HEK293 (cell line): ENCODE measurements at regions not wholly inside any gene's neighbourhood (a gene's known extent, or its start where the extent isn't known, plus 50 kb on each side); places are given as distances from the start of the nearest gene placed in this dataset.

Experiments used
- BCL11B ChIP-seq: fragments of 450-650 bp; formaldehyde crosslinking; IDR thresholded peaks from 2 replicates; pipeline ENCODE4 v1.5.1; 2016; ENCODE audit warnings: low read depth, missing biosample characterization, missing genetic modification characterization
- FEZF1 ChIP-seq: fragments of 450-650 bp; formaldehyde crosslinking; IDR thresholded peaks from 2 replicates; pipeline ENCODE4 v1.5.1; 2016; ENCODE audit warnings: missing biosample characterization, missing genetic modification characterization
- GLIS1 ChIP-seq: fragments of 450-650 bp; formaldehyde crosslinking; IDR thresholded peaks from 2 replicates; pipeline ENCODE4 v1.5.1; 2016; ENCODE audit warnings: missing biosample characterization, missing genetic modification characterization
- KLF9 ChIP-seq: fragments of 450-650 bp; formaldehyde crosslinking; IDR thresholded peaks from 2 replicates; pipeline ENCODE4 v1.5.1; 2016; ENCODE audit warnings: missing biosample characterization, missing genetic modification characterization, low read depth
- WT1 ChIP-seq: fragments of 450-650 bp; formaldehyde crosslinking; IDR thresholded peaks from 2 replicates; pipeline ENCODE4 v1.5.1; 2016; ENCODE audit warnings: missing biosample characterization, missing genetic modification characterization
- ZBTB17 ChIP-seq: fragments of 450-650 bp; formaldehyde crosslinking; IDR thresholded peaks from 2 replicates; pipeline ENCODE4 v1.5.1; 2016; ENCODE audit warnings: missing biosample characterization, missing genetic modification characterization
- ZBTB20 ChIP-seq: fragments of 450-650 bp; formaldehyde crosslinking; IDR thresholded peaks from 2 replicates; pipeline ENCODE4 v1.5.1; 2016; ENCODE audit warnings: missing biosample characterization, missing genetic modification characterization
- ZNF146 ChIP-seq: fragments of 450-650 bp; formaldehyde crosslinking; IDR thresholded peaks from 2 replicates; pipeline ENCODE4 v1.5.1; 2016; ENCODE audit warnings: missing biosample characterization, missing genetic modification characterization
- ZNF174 ChIP-seq: fragments of 450-650 bp; formaldehyde crosslinking; IDR thresholded peaks from 2 replicates; pipeline ENCODE4 v1.5.0; 2017; ENCODE audit warnings: missing biosample characterization, mild to moderate bottlenecking, missing genetic modification characterization
- ZNF292 ChIP-seq: fragments of 450-650 bp; formaldehyde crosslinking; IDR thresholded peaks from 2 replicates; pipeline ENCODE4 v1.5.1; 2016; ENCODE audit warnings: low read depth, missing biosample characterization, missing genetic modification characterization, borderline replicate concordance
- ZNF398 ChIP-seq: fragments of 450-650 bp; formaldehyde crosslinking; IDR thresholded peaks from 2 replicates; pipeline ENCODE4 v1.5.1; 2017; ENCODE audit warnings: missing biosample characterization, missing genetic modification characterization
- ZNF433 ChIP-seq: fragments of 450-650 bp; formaldehyde crosslinking; IDR thresholded peaks from 2 replicates; pipeline ENCODE4 v1.5.1; 2016; ENCODE audit warnings: missing biosample characterization, missing genetic modification characterization, low read depth
- ZNF488 ChIP-seq: fragments of 450-650 bp; formaldehyde crosslinking; IDR thresholded peaks from 2 replicates; pipeline ENCODE4 v1.5.1; 2016; ENCODE audit warnings: missing biosample characterization, missing genetic modification characterization
- ZNF529 ChIP-seq: fragments of 450-650 bp; formaldehyde crosslinking; IDR thresholded peaks from 2 replicates; pipeline ENCODE4 v1.5.1; 2017; ENCODE audit warnings: missing genetic modification characterization, missing biosample characterization; ENCODE audit not compliant: insufficient replicate concordance
- ZNF548 ChIP-seq: fragments of 450-650 bp; formaldehyde crosslinking; IDR thresholded peaks from 2 replicates; pipeline ENCODE4 v1.5.1; 2016; ENCODE audit warnings: missing biosample characterization, missing genetic modification characterization
- ZNF549 ChIP-seq: fragments of 450-650 bp; IDR thresholded peaks from 2 replicates; pipeline ENCODE4 v1.5.1; 2018; ENCODE audit warnings: missing biosample characterization, missing genetic modification characterization, mild to moderate bottlenecking, inconsistent platforms, moderate library complexity
- ZNF571 ChIP-seq: fragments of 450-650 bp; formaldehyde crosslinking; IDR thresholded peaks from 2 replicates; pipeline ENCODE4 v1.5.0; 2017; ENCODE audit warnings: missing biosample characterization, missing genetic modification characterization
- ZNF626 ChIP-seq: fragments of 450-650 bp; sonication (Bioruptor Pico); formaldehyde crosslinking; IDR thresholded peaks from 2 replicates; pipeline ENCODE4 v1.5.1; 2018; ENCODE audit warnings: missing biosample characterization, missing genetic modification characterization, inconsistent platforms
- ZNF660 ChIP-seq: fragments of 450-650 bp; IDR thresholded peaks from 2 replicates; pipeline ENCODE4 v1.5.1; 2018; ENCODE audit warnings: missing biosample characterization, mild to moderate bottlenecking, missing genetic modification characterization
- ZNF692 ChIP-seq: fragments of 450-650 bp; formaldehyde crosslinking; IDR thresholded peaks from 2 replicates; pipeline ENCODE4 v1.5.1; 2016; ENCODE audit warnings: missing biosample characterization, missing genetic modification characterization
- ZNF701 ChIP-seq: fragments of 450-650 bp; formaldehyde crosslinking; IDR thresholded peaks from 2 replicates; pipeline ENCODE4 v1.5.1; 2016; ENCODE audit warnings: missing biosample characterization, missing genetic modification characterization
- ZSCAN18 ChIP-seq: fragments of 450-650 bp; formaldehyde crosslinking; IDR thresholded peaks from 2 replicates; pipeline ENCODE4 v1.5.1; 2016; ENCODE audit warnings: missing biosample characterization, missing genetic modification characterization
- ZXDB ChIP-seq: fragments of 450-650 bp; formaldehyde crosslinking; IDR thresholded peaks from 2 replicates; pipeline ENCODE4 v1.5.1; 2016; ENCODE audit warnings: missing biosample characterization, missing genetic modification characterization
- TF ChIP-seq, protein P1 (sequence below): fragments of 450-650 bp; formaldehyde crosslinking; IDR thresholded peaks from 2 replicates; pipeline ENCODE4 v1.5.1; 2017; ENCODE audit warnings: missing biosample characterization, missing genetic modification characterization
- TF ChIP-seq, protein P2 (sequence below): fragments of 450-650 bp; formaldehyde crosslinking; IDR thresholded peaks from 2 replicates; pipeline ENCODE4 v1.5.1; 2016; ENCODE audit warnings: missing biosample characterization, missing genetic modification characterization
- TF ChIP-seq, protein P3 (sequence below): fragments of 450-650 bp; formaldehyde crosslinking; IDR thresholded peaks from 2 replicates; pipeline ENCODE4 v1.5.1; 2016; ENCODE audit warnings: missing biosample characterization, missing genetic modification characterization
- TF ChIP-seq, protein P4 (sequence below): fragments of 450-650 bp; formaldehyde crosslinking; IDR thresholded peaks from 2 replicates; pipeline ENCODE4 v1.5.1; 2017; ENCODE audit warnings: missing biosample characterization, mild to moderate bottlenecking, missing genetic modification characterization, moderate library complexity
- TF ChIP-seq, protein P5 (sequence below): fragments of 450-650 bp; formaldehyde crosslinking; IDR thresholded peaks from 2 replicates; pipeline ENCODE4 v1.5.1; 2016; ENCODE audit warnings: missing biosample characterization, missing genetic modification characterization

DNA sequence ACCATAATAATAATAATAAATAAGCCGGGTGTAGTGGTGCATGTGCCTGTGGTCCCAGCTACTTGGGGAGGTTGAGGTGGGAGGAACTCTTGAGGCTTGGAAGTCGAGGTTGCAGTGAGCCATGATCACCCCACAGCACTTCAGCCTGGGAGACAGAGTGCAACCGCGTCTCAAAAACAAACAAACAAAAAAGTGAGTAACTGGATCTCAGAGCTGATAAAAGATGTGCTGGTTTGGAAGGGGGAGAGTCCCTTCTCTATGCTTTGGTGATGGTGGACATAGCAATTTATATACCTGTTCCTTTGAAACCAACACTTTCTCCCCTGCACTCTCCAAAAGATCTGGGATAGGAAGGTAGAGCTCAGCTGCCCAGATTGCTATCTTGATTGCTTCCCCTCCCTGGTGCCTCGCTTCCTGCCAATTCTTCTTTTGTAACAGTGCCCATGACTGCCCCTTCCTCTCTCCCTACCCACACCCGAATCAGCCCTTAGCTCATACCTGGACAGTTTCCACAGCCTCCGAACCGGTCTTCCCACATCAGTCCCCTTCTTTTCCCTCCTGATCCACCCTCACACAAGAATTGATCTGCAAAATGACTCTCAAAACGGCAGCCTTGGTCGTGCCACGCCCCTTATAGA lies 55.1 kb upstream of the UBE2E1 start (continued):
- no peak for TF ChIP-seq ZNF146 (tag by site-specific recombination)
- no peak for TF ChIP-seq ZNF626 (tag by site-specific recombination)
- TF ChIP-seq WT1 (tag by site-specific recombination) = peak; percentile 36; the same call in 1 of the 2 replicates
- TF ChIP-seq, protein P1, sequence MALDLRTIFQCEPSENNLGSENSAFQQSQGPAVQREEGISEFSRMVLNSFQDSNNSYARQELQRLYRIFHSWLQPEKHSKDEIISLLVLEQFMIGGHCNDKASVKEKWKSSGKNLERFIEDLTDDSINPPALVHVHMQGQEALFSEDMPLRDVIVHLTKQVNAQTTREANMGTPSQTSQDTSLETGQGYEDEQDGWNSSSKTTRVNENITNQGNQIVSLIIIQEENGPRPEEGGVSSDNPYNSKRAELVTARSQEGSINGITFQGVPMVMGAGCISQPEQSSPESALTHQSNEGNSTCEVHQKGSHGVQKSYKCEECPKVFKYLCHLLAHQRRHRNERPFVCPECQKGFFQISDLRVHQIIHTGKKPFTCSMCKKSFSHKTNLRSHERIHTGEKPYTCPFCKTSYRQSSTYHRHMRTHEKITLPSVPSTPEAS = no peak
- 0 out of 2 replicates have a peak, but pooled peaks have one; percentile 9 for TF ChIP-seq ZNF692 (tag by site-specific recombination)
- TF ChIP-seq KLF9 = 0 out of 2 replicates have a peak, but pooled peaks have one; percentile 40
- TF ChIP-seq ZNF488 (tag by site-specific recombination) = no peak
- TF ChIP-seq GLIS1 (tag by site-specific recombination) = no peak
- TF ChIP-seq ZNF548 (tag by site-specific recombination) = no peak
- TF ChIP-seq, protein P2, sequence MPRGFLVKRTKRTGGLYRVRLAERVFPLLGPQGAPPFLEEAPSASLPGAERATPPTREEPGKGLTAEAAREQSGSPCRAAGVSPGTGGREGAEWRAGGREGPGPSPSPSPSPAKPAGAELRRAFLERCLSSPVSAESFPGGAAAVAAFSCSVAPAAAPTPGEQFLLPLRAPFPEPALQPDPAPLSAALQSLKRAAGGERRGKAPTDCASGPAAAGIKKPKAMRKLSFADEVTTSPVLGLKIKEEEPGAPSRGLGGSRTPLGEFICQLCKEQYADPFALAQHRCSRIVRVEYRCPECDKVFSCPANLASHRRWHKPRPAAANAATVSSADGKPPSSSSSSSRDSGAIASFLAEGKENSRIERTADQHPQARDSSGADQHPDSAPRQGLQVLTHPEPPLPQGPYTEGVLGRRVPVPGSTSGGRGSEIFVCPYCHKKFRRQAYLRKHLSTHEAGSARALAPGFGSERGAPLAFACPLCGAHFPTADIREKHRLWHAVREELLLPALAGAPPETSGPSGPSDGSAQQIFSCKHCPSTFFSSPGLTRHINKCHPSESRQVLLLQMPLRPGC = no peak
- no peak for TF ChIP-seq BCL11B
- TF ChIP-seq ZNF292 (tag by site-specific recombination) = no peak
- TF ChIP-seq, protein P3, sequence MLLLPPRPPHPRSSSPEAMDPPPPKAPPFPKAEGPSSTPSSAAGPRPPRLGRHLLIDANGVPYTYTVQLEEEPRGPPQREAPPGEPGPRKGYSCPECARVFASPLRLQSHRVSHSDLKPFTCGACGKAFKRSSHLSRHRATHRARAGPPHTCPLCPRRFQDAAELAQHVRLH (tag by site-specific recombination) = peak; percentile 38; the same call in 1 of the 2 replicates
- TF ChIP-seq ZNF529 (tag by site-specific recombination) = no peak
- TF ChIP-seq, protein P4, sequence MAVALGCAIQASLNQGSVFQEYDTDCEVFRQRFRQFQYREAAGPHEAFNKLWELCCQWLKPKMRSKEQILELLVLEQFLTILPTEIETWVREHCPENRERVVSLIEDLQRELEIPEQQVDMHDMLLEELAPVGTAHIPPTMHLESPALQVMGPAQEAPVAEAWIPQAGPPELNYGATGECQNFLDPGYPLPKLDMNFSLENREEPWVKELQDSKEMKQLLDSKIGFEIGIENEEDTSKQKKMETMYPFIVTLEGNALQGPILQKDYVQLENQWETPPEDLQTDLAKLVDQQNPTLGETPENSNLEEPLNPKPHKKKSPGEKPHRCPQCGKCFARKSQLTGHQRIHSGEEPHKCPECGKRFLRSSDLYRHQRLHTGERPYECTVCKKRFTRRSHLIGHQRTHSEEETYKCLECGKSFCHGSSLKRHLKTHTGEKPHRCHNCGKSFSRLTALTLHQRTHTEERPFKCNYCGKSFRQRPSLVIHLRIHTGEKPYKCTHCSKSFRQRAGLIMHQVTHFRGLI (tag by site-specific recombination) = no peak
- peak; percentile 46; the same call in 1 of the 2 replicates for TF ChIP-seq ZNF398 (tag by site-specific recombination)
- TF ChIP-seq ZNF701 (tag by site-specific recombination) = no peak
- TF ChIP-seq, protein P5, sequence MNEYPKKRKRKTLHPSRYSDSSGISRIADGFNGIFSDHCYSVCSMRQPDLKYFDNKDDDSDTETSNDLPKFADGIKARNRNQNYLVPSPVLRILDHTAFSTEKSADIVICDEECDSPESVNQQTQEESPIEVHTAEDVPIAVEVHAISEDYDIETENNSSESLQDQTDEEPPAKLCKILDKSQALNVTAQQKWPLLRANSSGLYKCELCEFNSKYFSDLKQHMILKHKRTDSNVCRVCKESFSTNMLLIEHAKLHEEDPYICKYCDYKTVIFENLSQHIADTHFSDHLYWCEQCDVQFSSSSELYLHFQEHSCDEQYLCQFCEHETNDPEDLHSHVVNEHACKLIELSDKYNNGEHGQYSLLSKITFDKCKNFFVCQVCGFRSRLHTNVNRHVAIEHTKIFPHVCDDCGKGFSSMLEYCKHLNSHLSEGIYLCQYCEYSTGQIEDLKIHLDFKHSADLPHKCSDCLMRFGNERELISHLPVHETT (tag by site-specific recombination) = no peak
- TF ChIP-seq ZNF174 = no peak
- TF ChIP-seq ZBTB20 (tag by site-specific recombination) = 0 out of 2 replicates have a peak, but pooled peaks have one; percentile 28
- no peak for TF ChIP-seq ZNF660 (tag by site-specific recombination)
- peak; percentile 35; the same call in 1 of the 2 replicates for TF ChIP-seq ZBTB17 (tag by site-specific recombination)
- TF ChIP-seq ZNF549 (tag by site-specific recombination) = no peak
- no peak for TF ChIP-seq ZNF433
- TF ChIP-seq ZSCAN18 (tag by site-specific recombination) = no peak
- no peak for TF ChIP-seq ZNF571
- no peak for TF ChIP-seq ZXDB (tag by site-specific recombination)
- no peak for TF ChIP-seq FEZF1 (tag by site-specific recombination)
